ENCODE measurements at regions not wholly inside any gene's neighbourhood (a gene's known extent, or its start where the extent isn't known, plus 50 kb on each side); places are given as distances from the start of the nearest gene placed in this dataset.
"Not testable (repeated sequence)": the region's sequence is repeated elsewhere in the genome, so short reads cannot be mapped to it uniquely, and the experiment has no call there.

DNA sequence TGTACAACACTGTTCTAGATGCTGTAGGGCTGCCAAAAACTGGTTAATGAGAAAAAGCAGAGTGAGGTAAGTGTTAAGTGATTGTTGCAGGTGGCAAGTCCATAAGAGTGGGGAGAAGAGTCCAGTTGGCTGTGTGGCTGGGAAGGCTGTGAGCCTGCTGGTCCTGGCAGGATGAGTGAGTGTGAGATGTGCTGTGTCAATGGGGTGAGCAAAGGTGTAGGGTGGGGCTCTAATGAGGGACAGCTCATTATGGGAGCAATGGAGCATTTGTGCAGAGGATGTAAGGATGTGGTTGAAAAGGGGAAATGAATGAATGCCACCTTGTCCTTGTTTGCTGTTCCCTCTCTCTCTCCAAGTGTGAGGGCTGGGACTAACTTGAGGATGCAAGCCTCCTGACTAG lies 145.3 kb upstream of the ROPN1 start:
- no peak for DNase-seq (ENCODE audit: low read depth in 2 of 2)

DNA sequence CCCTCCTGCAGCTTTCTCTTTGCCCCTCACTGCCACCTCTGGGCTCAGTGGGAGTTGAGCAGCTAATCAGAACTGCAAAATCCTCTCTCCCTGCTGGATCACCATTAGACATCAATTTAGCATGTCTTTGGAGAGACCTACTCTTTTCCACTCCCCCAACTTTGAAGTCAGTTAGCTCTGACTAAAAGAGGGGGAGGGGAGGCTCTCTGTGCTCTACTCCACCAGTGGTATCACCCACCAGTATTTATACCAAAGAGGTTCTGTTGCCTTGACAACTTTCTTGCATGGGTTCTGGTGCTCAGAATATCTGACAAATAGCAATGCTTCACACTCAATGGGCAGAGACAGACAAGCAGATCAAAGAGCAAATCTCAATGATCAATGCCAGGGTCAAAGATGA lies 146.2 kb upstream of the ROPN1 start:
- DNase-seq (ENCODE audit: low read depth in 2 of 2), result no peak

- DNase-seq (ENCODE audit: low read depth in 2 of 2), result no peak
Observed at GRCh38 chr3:124140746-124141145, 148.8 kb upstream of the ROPN1 start.

DNA sequence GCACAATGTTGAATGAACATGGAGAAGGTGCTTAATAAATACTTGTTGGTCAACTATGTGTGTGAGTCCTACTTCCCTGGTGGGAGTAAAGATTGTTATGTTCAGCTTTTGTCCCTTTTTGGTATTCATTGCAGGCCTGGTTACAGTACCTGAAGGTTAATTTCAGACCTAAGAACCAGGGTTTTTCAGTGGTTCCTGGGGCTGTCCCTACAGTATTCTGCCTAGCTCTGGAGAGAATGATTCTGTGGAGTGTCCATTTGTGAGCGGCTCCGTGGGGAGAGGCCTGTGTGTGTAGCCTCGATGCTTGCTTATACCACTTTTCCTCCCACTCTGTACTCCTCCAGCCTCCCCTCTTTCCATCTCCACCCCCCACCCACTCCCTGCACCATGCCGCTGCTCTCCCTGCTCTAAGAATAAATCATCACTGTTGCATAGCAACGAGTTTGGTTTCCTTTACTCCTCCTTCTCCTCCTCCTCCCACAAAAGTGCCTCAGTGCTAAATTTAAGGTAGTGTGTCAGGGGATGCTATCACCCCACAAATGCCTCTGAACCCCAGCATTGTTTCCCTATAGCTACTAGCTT lies 150.6 kb upstream of the ROPN1 start:
- DNase-seq (ENCODE audit: low read depth in 2 of 2), result no peak

DNA sequence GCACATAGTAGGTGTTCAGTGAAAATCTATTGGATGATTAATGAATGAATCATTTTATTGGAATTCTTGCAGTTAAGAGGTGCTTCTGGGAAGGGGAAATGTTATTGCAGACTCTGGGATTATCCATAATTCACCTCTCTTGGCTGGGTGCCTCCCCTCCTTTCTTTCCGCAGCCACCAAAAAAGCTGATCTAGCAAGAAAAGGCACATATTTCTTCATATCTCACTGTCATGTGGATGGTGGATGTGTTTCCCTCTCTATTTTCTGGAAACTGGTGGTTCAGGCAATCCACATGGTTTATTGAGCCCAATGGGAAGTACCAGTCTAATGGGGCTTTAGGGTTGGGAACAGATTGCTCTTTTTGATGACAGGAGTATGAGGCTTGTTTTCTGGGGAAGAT lies 151.1 kb upstream of the ROPN1 start:
- DNase-seq (ENCODE audit: low read depth in 2 of 2), result no peak

DNA sequence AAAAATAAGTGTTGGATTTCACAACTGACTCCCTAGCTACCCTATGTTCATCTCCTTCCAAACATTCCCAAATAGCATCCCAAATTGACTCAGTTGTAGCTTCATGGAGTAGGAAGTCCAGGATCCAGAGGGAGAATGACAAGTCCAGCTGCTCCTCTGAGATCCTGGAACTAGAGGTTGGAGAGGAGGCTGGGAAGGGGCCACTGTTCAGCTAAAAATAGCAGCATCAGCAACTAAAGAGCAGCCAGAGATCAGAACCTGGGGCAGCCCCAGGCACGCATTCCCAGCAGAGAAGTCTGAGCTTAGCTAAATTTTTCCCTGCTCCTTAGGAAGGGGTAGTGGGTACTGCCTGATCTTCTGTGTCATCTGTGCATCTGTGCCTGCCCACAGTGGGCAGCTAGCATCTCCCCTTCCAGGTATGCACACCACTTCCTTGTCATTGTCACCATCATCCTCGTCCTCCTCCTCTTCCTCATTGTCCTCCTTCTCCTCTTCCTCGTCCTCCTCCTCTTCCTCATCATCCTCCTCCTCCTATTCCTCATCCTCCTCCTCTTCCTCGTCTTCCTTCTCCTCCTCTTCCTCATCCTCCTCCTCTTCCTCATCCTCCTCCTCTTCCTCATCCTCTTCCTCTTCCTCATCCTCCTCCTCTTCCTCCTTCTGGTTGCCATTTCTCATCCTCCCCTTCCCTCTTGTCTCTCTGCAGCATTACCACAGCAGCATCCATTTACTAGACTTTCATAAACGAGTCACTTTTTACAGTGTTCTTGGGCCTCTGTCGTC lies 152.3 kb upstream of the ROPN1 start:
- no peak for DNase-seq (ENCODE audit: low read depth in 2 of 2)

DNA sequence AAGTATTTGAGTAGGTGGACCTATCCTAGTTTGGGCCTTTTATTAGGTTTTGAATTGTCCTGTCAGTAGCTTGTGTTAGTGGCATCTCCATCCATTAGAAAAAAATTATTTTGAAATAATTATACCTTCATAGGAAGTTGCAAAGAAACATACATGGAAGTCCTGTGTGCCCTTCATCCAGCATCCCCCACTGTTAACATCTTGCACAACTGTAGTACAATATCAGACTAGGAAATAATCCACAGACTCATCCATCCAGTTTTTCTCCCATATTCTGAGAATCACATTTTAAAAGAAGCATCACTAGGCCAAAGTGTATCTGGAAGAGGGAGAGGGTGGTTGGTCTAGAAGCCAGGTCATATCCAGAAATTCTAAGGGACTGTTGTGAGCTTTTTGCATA lies 155.5 kb upstream of the ROPN1 start:
- DNase-seq (ENCODE audit: low read depth in 2 of 2), result no peak

GRCh38 chr3:124147946-124148345 lies 156.0 kb upstream of the ROPN1 start:
- no peak for DNase-seq (ENCODE audit: low read depth in 2 of 2)

- DNase-seq (ENCODE audit: low read depth in 2 of 2), result no peak
Observed at GRCh38 chr3:124149081-124149480, 157.2 kb upstream of the ROPN1 start.

GRCh38 chr3:124149771-124150170 lies 157.8 kb upstream of the ROPN1 start:
- no peak for DNase-seq (ENCODE audit: low read depth in 2 of 2)

GRCh38 chr3:124152891-124153290 lies 161.0 kb upstream of the ROPN1 start:
- DNase-seq (ENCODE audit: low read depth in 2 of 2), result not testable (repeated sequence)

DNA sequence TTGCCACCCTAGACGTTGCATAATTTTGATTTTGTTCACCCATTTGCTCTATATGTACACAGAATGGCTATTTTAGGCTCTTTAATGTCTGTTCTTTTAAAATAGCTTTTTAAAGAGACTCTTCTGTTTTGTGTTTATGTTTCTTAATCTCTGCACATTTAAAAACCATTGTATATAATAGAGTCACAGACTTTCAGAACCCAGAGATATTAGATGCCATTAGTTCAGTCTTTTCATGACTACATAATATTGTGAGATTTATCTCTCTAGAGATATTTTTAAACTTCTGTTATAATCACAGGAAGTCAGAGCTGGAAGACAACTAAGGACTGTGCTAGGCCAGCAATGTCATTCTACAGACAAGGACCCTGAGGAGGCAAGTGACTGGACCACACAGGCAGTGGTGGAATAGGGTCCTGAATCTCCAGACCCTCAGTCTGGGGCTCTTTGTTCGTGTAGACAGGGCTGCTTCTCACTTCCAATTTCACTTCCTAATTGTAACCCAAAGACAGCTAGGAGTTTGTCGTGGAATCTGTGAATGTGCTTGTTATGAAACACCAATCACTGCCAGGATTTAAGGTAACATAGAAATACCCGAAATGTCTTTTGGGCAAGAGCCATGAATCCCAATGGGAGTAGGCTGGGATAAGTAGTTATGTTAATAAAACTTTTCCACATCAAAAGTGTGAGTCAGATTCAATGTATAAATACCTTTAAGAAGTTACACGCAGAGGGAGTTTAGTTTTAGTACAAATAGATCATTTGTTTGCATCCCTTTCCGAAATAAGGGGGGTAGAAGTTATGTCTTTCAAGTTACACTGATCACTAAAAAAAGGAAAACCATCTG lies 165.2 kb upstream of the ROPN1 start:
- no peak for DNase-seq (ENCODE audit: low read depth in 2 of 2)

- DNase-seq (ENCODE audit: low read depth in 2 of 2), result no peak
Observed at GRCh38 chr3:124157748-124158147, 165.8 kb upstream of the ROPN1 start.

- DNase-seq (ENCODE audit: low read depth in 2 of 2), result no peak
Observed at GRCh38 chr3:124158168-124158881, 166.4 kb upstream of the ROPN1 start.

GRCh38 chr3:124161448-124161847 lies 169.5 kb upstream of the ROPN1 start:
- no peak for DNase-seq (ENCODE audit: low read depth in 2 of 2)

DNA sequence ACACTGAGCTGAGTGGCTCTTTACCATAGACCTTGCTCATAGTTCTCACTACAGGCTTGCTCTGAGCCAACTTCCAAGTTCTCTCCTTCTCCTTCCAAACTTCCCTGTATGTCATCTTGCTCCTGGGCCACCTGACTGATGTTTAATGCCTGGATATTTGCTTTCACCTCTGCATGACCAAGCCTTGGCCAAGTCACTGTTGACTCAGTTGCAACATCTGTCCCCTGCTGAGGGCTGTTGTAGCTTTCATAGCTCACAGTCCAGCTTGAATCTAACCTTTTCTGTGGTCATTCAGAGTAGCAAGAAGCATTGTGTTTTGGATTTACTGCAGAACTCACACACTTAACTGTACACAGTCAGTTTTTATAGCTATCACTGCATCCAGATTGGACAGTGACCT lies 171.8 kb upstream of the ROPN1 start:
- DNase-seq (ENCODE audit: low read depth in 2 of 2), result no peak

GRCh38 chr3:124168271-124168670 lies 176.3 kb upstream of the ROPN1 start:
- DNase-seq (ENCODE audit: low read depth in 2 of 2), result no peak

GRCh38 chr3:124172283-124172682 lies 180.4 kb upstream of the ROPN1 start:
- no peak for DNase-seq (ENCODE audit: low read depth in 2 of 2)

DNA sequence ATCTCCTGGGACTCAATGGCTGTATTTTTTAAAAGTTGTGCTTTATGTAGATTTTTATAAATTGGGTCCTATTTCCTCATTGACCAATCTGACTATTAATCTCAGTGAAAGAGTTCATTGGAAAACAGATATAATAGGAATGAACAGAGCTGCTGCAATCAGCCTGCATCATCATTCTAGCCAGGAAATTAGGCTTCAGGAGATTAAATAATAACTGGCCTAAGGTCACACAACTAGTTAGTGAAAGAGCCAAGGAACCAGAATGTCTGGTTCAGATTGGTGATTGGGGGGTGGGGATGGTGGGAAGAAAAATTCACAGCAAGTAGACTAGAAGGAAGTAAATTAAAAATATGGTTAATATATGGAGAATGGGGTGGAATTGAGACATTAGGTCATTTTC lies 180.9 kb upstream of the ROPN1 start:
- no peak for DNase-seq (ENCODE audit: low read depth in 2 of 2)

GRCh38 chr3:124174476-124174875 lies 182.6 kb upstream of the ROPN1 start:
- DNase-seq (ENCODE audit: low read depth in 2 of 2), result no peak

- no peak for DNase-seq (ENCODE audit: low read depth in 2 of 2)
Observed at GRCh38 chr3:124174910-124175874, 183.3 kb upstream of the ROPN1 start.
